ENCODE measurements at regions not wholly inside any gene's neighbourhood (a gene's known extent, or its start where the extent isn't known, plus 50 kb on each side); places are given as distances from the start of the nearest gene placed in this dataset.

- Histone ChIP-seq H3K4me3 (ENCODE audit: low read length) (no peak overlapping the region), H3K36me3 (ENCODE audit: control insufficient read depth, insufficient read depth, low read length, severe bottlenecking) (no peaks in the 10 kb centered on the region), H3K27me3 (replicated peaks; ENCODE audit: control insufficient read depth, insufficient read depth, low read length) (no peaks in the 10 kb centered on the region), H3K9me3 (ENCODE audit: control insufficient read depth, low read length) (no peaks in the 10 kb centered on the region), H3K9ac (ENCODE audit: low read length) (no peak overlapping the region), H3K4me1 (ENCODE audit: control insufficient read depth, insufficient read depth, low read length) (no peaks in the 10 kb centered on the region)
- no peak for DNase-seq (ENCODE audit: low read depth)
Observed at GRCh38 chr10:81280497-81281479, 594.2 kb upstream of the NRG3 start.

- Histone ChIP-seq H3K4me3 (ENCODE audit: low read length) (no peak overlapping the region), H3K36me3 (ENCODE audit: control insufficient read depth, insufficient read depth, low read length, severe bottlenecking) (no peaks in the 10 kb centered on the region), H3K9ac (ENCODE audit: low read length) (no peak overlapping the region), H3K9me3 (ENCODE audit: control insufficient read depth, low read length) (peaks cover 4% of the 10 kb centered on the region), H3K27me3 (replicated peaks; ENCODE audit: control insufficient read depth, insufficient read depth, low read length) (no peaks in the 10 kb centered on the region), H3K4me1 (ENCODE audit: control insufficient read depth, insufficient read depth, low read length) (no peaks in the 10 kb centered on the region)
- DNase-seq (ENCODE audit: low read depth), result no peak
Observed at GRCh38 chr10:81288544-81288943, 586.5 kb upstream of the NRG3 start.

- no peak overlapping the region for H3K9ac ChIP-seq (ENCODE audit: low read length)
- H3K36me3 ChIP-seq (ENCODE audit: control insufficient read depth, insufficient read depth, low read length, severe bottlenecking), result no peaks in the 10 kb centered on the region
- no peaks in the 10 kb centered on the region for H3K4me1 ChIP-seq (ENCODE audit: control insufficient read depth, insufficient read depth, low read length)
- DNase-seq (ENCODE audit: low read depth), result no peak
- H3K27me3 ChIP-seq (replicated peaks; ENCODE audit: control insufficient read depth, insufficient read depth, low read length), result no peaks in the 10 kb centered on the region
- no peaks in the 10 kb centered on the region for H3K9me3 ChIP-seq (ENCODE audit: control insufficient read depth, low read length)
- no peak overlapping the region for H3K4me3 ChIP-seq (ENCODE audit: low read length)
Observed at GRCh38 chr10:81297292-81297691, 577.7 kb upstream of the NRG3 start.

- no peak for DNase-seq (ENCODE audit: low read depth)
- no peaks in the 10 kb centered on the region for H3K36me3 ChIP-seq (ENCODE audit: control insufficient read depth, insufficient read depth, low read length, severe bottlenecking)
- H3K4me3 ChIP-seq (ENCODE audit: low read length), result no peak overlapping the region
- no peaks in the 10 kb centered on the region for H3K4me1 ChIP-seq (ENCODE audit: control insufficient read depth, insufficient read depth, low read length)
- no peak overlapping the region for H3K9ac ChIP-seq (ENCODE audit: low read length)
- H3K9me3 ChIP-seq (ENCODE audit: control insufficient read depth, low read length), result no peaks in the 10 kb centered on the region
- no peaks in the 10 kb centered on the region for H3K27me3 ChIP-seq (replicated peaks; ENCODE audit: control insufficient read depth, insufficient read depth, low read length)
Observed at GRCh38 chr10:81303656-81304055, 571.3 kb upstream of the NRG3 start.

- Histone ChIP-seq H3K9ac (ENCODE audit: low read length) (no peak overlapping the region), H3K4me3 (ENCODE audit: low read length) (no peak overlapping the region), H3K27me3 (replicated peaks; ENCODE audit: control insufficient read depth, insufficient read depth, low read length) (no peaks in the 10 kb centered on the region), H3K36me3 (ENCODE audit: control insufficient read depth, insufficient read depth, low read length, severe bottlenecking) (no peaks in the 10 kb centered on the region), H3K4me1 (ENCODE audit: control insufficient read depth, insufficient read depth, low read length) (no peaks in the 10 kb centered on the region), H3K9me3 (ENCODE audit: control insufficient read depth, low read length) (no peaks in the 10 kb centered on the region)
- no peak for DNase-seq (ENCODE audit: low read depth)
Observed at GRCh38 chr10:81306971-81307782, 567.8 kb upstream of the NRG3 start.

GRCh38 chr10:81309041-81309552 lies 565.9 kb upstream of the NRG3 start:
- no peak for DNase-seq (ENCODE audit: low read depth)
- H3K27me3 ChIP-seq (replicated peaks; ENCODE audit: control insufficient read depth, insufficient read depth, low read length), result no peaks in the 10 kb centered on the region
- H3K4me3 ChIP-seq (ENCODE audit: low read length), result no peak overlapping the region

GRCh38 chr10:81314471-81314870 lies 560.5 kb upstream of the NRG3 start:
- DNase-seq (ENCODE audit: low read depth), result no peak
- Histone ChIP-seq H3K4me3 (ENCODE audit: low read length) (no peak overlapping the region), H3K4me1 (ENCODE audit: control insufficient read depth, insufficient read depth, low read length) (no peaks in the 10 kb centered on the region), H3K9me3 (ENCODE audit: control insufficient read depth, low read length) (no peaks in the 10 kb centered on the region), H3K9ac (ENCODE audit: low read length) (no peak overlapping the region), H3K36me3 (ENCODE audit: control insufficient read depth, insufficient read depth, low read length, severe bottlenecking) (no peaks in the 10 kb centered on the region), H3K27me3 (replicated peaks; ENCODE audit: control insufficient read depth, insufficient read depth, low read length) (no peaks in the 10 kb centered on the region)

More at GRCh38 chr10:81309041-81309552, 565.9 kb upstream of the NRG3 start:
- H3K36me3 ChIP-seq (ENCODE audit: control insufficient read depth, insufficient read depth, low read length, severe bottlenecking), result no peaks in the 10 kb centered on the region
- H3K4me1 ChIP-seq (ENCODE audit: control insufficient read depth, insufficient read depth, low read length), result no peaks in the 10 kb centered on the region
- no peaks in the 10 kb centered on the region for H3K9me3 ChIP-seq (ENCODE audit: control insufficient read depth, low read length)
- no peak overlapping the region for H3K9ac ChIP-seq (ENCODE audit: low read length)

- Histone ChIP-seq H3K4me1 (ENCODE audit: control insufficient read depth, insufficient read depth, low read length) (no peaks in the 10 kb centered on the region), H3K9ac (ENCODE audit: low read length) (no peak overlapping the region), H3K36me3 (ENCODE audit: control insufficient read depth, insufficient read depth, low read length, severe bottlenecking) (no peaks in the 10 kb centered on the region), H3K4me3 (ENCODE audit: low read length) (no peak overlapping the region), H3K9me3 (ENCODE audit: control insufficient read depth, low read length) (no peaks in the 10 kb centered on the region), H3K27me3 (replicated peaks; ENCODE audit: control insufficient read depth, insufficient read depth, low read length) (no peaks in the 10 kb centered on the region)
- DNase-seq (ENCODE audit: low read depth), result no peak
Observed at GRCh38 chr10:81315026-81315425, 560.0 kb upstream of the NRG3 start.

- Histone ChIP-seq H3K36me3 (ENCODE audit: control insufficient read depth, insufficient read depth, low read length, severe bottlenecking) (no peaks in the 10 kb centered on the region), H3K9ac (ENCODE audit: low read length) (no peak overlapping the region), H3K27me3 (replicated peaks; ENCODE audit: control insufficient read depth, insufficient read depth, low read length) (no peaks in the 10 kb centered on the region), H3K4me3 (ENCODE audit: low read length) (no peak overlapping the region), H3K4me1 (ENCODE audit: control insufficient read depth, insufficient read depth, low read length) (no peaks in the 10 kb centered on the region), H3K9me3 (ENCODE audit: control insufficient read depth, low read length) (no peaks in the 10 kb centered on the region)
- DNase-seq (ENCODE audit: low read depth), result no peak
Observed at GRCh38 chr10:81348003-81348402, 527.0 kb upstream of the NRG3 start.

- Histone ChIP-seq H3K4me3 (ENCODE audit: low read length) (no peak overlapping the region), H3K9ac (ENCODE audit: low read length) (no peak overlapping the region), H3K4me1 (ENCODE audit: control insufficient read depth, insufficient read depth, low read length) (no peaks in the 10 kb centered on the region), H3K9me3 (ENCODE audit: control insufficient read depth, low read length) (peaks cover 2% of the 10 kb centered on the region), H3K27me3 (replicated peaks; ENCODE audit: control insufficient read depth, insufficient read depth, low read length) (no peaks in the 10 kb centered on the region), H3K36me3 (ENCODE audit: control insufficient read depth, insufficient read depth, low read length, severe bottlenecking) (no peaks in the 10 kb centered on the region)
- no peak for DNase-seq (ENCODE audit: low read depth)
Observed at GRCh38 chr10:81367132-81367531, 507.9 kb upstream of the NRG3 start.

- H3K4me3 ChIP-seq (ENCODE audit: low read length), result no peak overlapping the region
- H3K9me3 ChIP-seq (ENCODE audit: control insufficient read depth, low read length), result peaks cover 4% of the 10 kb centered on the region
- no peaks in the 10 kb centered on the region for H3K36me3 ChIP-seq (ENCODE audit: control insufficient read depth, insufficient read depth, low read length, severe bottlenecking)
- no peak for DNase-seq (ENCODE audit: low read depth)
- no peak overlapping the region for H3K9ac ChIP-seq (ENCODE audit: low read length)
- no peaks in the 10 kb centered on the region for H3K27me3 ChIP-seq (replicated peaks; ENCODE audit: control insufficient read depth, insufficient read depth, low read length)
- no peaks in the 10 kb centered on the region for H3K4me1 ChIP-seq (ENCODE audit: control insufficient read depth, insufficient read depth, low read length)
Observed at GRCh38 chr10:81386817-81387216, 488.2 kb upstream of the NRG3 start.

Data from adipocyte (in vitro differentiated cells).